ENCODE measurements at regions not wholly inside any gene's neighbourhood (a gene's known extent, or its start where the extent isn't known, plus 50 kb on each side); places are given as distances from the start of the nearest gene placed in this dataset.
"Not testable (repeated sequence)": the region's sequence is repeated elsewhere in the genome, so short reads cannot be mapped to it uniquely, and the experiment has no call there.

DNA sequence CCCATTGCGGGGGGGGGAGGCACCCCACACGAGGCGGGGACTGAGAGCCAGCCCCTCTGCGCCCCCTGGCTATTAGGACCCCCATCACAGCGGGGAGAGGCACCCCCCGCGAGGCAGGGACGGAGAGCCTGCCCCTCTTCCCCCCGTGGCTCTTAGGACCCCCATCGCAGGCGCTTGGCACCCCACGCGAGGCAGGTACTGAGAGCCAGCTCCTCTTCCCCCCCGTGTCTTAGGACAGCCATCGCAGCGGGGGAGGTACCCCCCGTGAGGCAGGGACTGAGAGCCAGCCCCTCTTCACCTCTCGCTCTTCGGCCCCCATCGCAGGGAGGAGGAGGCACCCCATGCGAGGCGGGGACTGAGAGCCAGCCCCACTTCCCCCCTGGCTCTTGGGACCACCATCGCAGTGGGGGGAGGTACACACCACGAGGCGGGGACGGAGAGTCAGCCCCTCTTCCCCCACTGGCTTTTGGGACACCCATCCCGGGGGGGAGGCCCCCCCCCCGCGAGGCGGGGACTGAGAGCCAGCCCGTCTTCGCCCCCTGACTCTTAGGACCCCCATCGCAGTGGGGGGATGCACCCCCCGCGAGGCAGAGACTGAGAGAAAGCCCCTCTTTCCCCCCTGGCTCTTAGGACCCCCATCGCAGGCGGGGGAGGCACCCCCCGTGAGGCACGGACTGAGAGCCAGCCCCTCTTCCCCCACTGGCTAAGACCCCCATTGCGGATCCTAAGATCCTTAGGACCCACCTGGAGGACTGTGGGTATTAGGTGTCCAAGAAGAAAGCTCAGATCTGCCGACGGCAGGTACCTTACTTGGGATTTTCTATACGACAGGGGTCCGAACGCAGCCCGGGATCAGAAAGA lies 198.6 kb upstream of the PZP start:
- H3K27me3 Mint-ChIP-seq = no peaks in the 10 kb centered on the region
- no peak overlapping the region for H3K4me3 Mint-ChIP-seq
- peaks cover 6% of the 10 kb centered on the region for H3K36me3 Mint-ChIP-seq
- DNase-seq (ENCODE audit: extremely low spot score, unreplicated experiment) = no peak
- TF ChIP-seq, protein P1, sequence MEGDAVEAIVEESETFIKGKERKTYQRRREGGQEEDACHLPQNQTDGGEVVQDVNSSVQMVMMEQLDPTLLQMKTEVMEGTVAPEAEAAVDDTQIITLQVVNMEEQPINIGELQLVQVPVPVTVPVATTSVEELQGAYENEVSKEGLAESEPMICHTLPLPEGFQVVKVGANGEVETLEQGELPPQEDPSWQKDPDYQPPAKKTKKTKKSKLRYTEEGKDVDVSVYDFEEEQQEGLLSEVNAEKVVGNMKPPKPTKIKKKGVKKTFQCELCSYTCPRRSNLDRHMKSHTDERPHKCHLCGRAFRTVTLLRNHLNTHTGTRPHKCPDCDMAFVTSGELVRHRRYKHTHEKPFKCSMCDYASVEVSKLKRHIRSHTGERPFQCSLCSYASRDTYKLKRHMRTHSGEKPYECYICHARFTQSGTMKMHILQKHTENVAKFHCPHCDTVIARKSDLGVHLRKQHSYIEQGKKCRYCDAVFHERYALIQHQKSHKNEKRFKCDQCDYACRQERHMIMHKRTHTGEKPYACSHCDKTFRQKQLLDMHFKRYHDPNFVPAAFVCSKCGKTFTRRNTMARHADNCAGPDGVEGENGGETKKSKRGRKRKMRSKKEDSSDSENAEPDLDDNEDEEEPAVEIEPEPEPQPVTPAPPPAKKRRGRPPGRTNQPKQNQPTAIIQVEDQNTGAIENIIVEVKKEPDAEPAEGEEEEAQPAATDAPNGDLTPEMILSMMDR (conservative IDR thresholded peaks at IDR 0.05) = no peak
- H3K27ac Mint-ChIP-seq = no peak overlapping the region
- H3K9me3 Mint-ChIP-seq = no peaks in the 10 kb centered on the region
- H3K4me1 Mint-ChIP-seq (ENCODE audit: unreplicated experiment) = no peaks in the 10 kb centered on the region

DNA sequence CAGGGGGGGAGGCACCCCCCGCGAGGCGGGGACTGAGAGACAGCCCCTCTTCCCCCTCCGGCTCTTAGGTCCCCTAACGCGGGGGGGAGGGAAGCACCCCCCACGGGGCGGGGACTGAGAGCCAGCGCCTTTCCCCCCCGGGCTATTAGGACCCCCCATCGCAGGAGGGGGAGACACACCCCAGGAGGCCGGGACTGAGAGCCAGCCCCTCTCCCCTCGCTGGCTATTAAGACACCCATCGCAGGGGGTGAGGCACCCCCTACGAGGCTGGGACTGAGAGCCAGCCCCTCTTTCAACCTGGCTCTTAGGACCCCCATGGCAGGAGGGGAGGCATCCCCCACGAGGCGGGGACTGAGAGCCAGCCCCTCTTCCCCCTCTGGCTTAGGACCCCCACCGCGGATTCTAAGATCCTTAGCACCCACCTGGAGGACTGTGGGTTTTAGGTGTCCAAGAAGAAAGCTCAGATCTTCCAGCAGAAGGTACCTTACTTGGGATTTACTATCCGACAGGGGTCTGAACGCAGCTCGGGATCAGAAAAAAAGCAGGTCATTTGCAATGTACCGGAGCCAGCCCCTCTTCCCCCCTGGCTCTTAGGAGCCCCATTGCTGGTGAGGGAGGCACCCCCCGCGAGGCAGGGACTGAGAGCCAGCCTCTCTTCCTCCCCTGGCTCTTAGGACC lies 197.8 kb upstream of the PZP start:
- Mint-ChIP-seq H3K4me3 (no peak overlapping the region), H3K27ac (no peak overlapping the region)

DNA sequence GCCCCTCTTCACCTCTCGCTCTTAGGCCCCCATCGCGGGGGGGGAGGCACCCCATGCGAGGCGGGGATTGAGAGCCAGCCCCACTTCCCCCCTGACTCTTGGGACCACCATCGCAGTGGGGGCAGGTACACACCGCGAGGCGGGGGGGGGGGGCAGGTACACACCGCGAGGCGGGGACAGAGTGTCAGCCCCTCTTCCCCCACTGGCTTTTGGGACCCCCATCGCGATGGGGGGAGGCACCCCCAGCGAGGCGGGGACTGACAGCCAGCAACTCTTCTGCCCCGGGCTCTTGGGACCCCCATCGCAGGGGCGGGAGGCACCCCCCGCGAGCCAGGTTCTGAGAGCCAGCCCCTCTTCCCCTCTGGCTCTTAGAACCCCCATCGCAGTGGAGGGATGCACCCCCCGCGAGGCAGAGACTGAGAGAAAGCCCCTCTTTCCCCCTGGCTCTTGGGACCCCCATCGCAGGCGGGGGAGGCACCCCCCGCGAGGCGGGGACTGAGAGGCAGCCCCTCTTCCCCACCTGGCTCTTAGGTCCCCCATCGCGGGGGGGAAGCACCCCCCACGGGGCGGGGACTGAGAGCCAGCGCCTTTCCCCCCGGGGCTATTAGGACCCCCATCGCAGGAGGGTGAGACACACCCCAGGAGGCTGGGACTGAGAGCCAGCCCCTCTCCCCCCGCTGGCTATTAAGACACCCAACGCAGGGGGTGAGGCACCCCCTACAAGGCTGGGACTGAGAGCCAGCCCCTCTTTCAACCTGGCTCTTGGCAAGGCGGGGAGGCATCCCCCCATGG lies 196.5 kb upstream of the PZP start:
- Mint-ChIP-seq H3K27me3 (no peaks in the 10 kb centered on the region), H3K4me3 (no peak overlapping the region), H3K9me3 (no peaks in the 10 kb centered on the region), H3K4me1 (ENCODE audit: unreplicated experiment) (no peaks in the 10 kb centered on the region), H3K36me3 (peaks cover 6% of the 10 kb centered on the region), H3K27ac (no peak overlapping the region)
- no peak for DNase-seq (ENCODE audit: extremely low spot score, unreplicated experiment)
- TF ChIP-seq, protein P1 (conservative IDR thresholded peaks at IDR 0.05) = no peak

More for the DNA sequence above, 197.8 kb upstream of the PZP start:
- Mint-ChIP-seq H3K4me1 (ENCODE audit: unreplicated experiment) (no peaks in the 10 kb centered on the region), H3K27me3 (no peaks in the 10 kb centered on the region), H3K9me3 (no peaks in the 10 kb centered on the region), H3K36me3 (peaks cover 6% of the 10 kb centered on the region)
- TF ChIP-seq, protein P1 (conservative IDR thresholded peaks at IDR 0.05) = no peak
- DNase-seq (ENCODE audit: extremely low spot score, unreplicated experiment) = no peak

DNA sequence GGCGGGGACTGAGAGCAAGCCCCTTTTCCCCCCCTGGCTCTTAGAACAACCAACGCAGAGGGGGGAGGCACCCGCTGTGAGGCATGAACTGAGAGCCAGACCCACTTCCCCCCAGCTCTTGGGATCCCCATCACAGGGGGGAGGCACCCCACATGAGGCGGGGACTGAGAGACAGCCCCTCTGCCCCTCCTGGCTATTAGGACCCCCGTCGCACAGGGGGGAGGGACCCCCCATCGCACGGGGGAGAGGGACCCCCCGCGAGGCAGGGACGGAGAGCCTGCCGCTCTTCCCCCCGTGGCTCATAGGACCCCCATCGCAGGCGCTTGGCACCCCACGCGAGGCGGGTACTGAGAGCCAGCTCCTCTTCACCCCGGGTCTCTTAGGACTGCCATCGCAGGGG lies 195.8 kb upstream of the PZP start:
- H3K9me3 Mint-ChIP-seq = no peaks in the 10 kb centered on the region
- H3K4me3 Mint-ChIP-seq = no peak overlapping the region
- DNase-seq (ENCODE audit: extremely low spot score, unreplicated experiment) = no peak
- H3K4me1 Mint-ChIP-seq (ENCODE audit: unreplicated experiment) = no peaks in the 10 kb centered on the region
- H3K27ac Mint-ChIP-seq = no peak overlapping the region
- TF ChIP-seq, protein P1 (conservative IDR thresholded peaks at IDR 0.05) = no peak
- H3K27me3 Mint-ChIP-seq = no peaks in the 10 kb centered on the region
- H3K36me3 Mint-ChIP-seq = peaks cover 6% of the 10 kb centered on the region

DNA sequence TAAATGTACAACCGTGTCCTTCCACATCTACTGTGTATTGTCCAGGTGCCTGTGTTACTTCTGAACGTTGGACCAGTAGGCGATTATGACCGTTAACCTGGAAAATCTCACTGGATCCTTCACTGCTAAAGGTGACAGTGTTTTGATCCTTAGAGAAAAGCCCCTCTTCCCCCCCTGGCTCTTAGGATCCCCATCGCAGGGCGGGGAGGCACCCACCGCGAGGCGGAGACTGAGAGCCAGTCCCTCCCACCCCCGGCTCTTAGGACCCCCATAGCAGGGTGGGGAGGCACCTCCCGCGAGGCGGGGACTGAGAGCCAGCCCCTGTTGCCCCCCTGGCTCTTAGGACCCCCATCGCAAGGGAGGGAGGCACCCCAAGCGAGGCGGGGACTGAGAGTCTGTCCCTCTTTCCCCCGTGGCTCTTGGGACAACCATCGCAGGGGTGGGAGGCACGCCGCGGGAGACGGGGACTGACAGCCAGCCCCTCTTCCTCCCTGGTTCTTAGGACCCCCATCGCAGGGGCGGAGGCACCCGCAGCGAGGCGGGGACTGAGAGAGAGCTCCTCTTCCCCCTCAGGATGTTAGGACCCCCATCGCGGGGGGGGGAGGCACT lies 194.3 kb upstream of the PZP start:
- H3K27me3 Mint-ChIP-seq; H3K4me3 Mint-ChIP-seq; H3K9me3 Mint-ChIP-seq; DNase-seq (ENCODE audit: extremely low spot score, unreplicated experiment); H3K36me3 Mint-ChIP-seq; H3K4me1 Mint-ChIP-seq (ENCODE audit: unreplicated experiment); H3K27ac Mint-ChIP-seq: not testable (repeated sequence)

DNA sequence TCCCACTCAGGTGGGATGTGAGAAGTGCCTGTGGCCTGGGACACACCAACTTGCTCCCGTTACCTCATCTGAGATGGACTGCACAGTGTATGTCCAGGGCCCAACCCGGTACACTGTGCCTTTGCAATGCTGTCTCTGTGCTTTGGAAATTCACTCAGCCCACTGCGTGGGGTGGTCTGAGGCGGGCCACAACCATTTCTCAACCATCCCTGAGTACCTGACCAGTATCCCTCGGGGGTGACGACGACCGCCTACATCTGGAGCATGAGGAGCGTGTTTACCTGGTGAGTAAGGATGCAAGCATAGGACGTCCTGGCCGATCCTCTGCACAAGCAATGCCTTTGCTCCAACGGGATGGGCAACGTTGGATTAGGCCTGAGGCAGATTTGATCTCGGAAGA lies 188.2 kb upstream of the PZP start:
- not testable (repeated sequence) for H3K4me1 Mint-ChIP-seq (ENCODE audit: unreplicated experiment)

DNA sequence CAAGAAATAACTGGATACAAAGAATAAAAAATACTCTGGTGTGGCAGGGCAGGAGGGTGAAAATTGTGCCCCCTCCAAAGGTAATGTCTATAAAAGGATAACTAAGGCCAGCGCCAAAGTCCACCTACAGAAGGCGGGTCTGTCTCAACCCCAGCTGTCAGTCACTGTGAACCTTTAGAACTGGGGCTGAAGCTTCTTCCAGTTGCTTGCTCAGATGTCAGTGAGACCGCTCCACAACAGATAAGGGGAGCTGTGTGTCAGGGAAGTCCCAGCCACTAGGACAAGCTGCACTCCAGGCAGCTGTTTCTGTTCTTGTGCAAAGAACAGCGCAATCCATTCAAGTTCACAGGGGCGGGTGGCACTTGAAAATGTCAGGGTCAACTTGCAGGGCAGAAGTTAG lies 187.0 kb upstream of the PZP start:
- H3K4me1 Mint-ChIP-seq (ENCODE audit: unreplicated experiment); H3K36me3 Mint-ChIP-seq; H3K27ac Mint-ChIP-seq; H3K9me3 Mint-ChIP-seq; H3K27me3 Mint-ChIP-seq; DNase-seq (ENCODE audit: extremely low spot score, unreplicated experiment); H3K4me3 Mint-ChIP-seq: not testable (repeated sequence)

More for the DNA sequence above, 188.2 kb upstream of the PZP start:
- not testable (repeated sequence) for H3K4me3 Mint-ChIP-seq; DNase-seq (ENCODE audit: extremely low spot score, unreplicated experiment); H3K9me3 Mint-ChIP-seq; H3K27ac Mint-ChIP-seq; H3K27me3 Mint-ChIP-seq; H3K36me3 Mint-ChIP-seq

Data from type B pancreatic cell (in vitro differentiated cells).